Trophoblast cell (in vitro differentiated cells and primary cell): ENCODE measurements at regions not wholly inside any gene's neighbourhood (a gene's known extent, or its start where the extent isn't known, plus 50 kb on each side); places are given as distances from the start of the nearest gene placed in this dataset.
A peak's percentile ranks its signal among the peaks of the same experiment; 100 is the strongest.

Experiments used
- DNase-seq, 2 donors: peaks; one replicate each; pipeline ENCODE4 v3.0.0-alpha.2; 2016
- H2AFZ ChIP-seq: 2 replicates; pipeline ENCODE4 v1.6.1; 2013; ENCODE audit warnings: low read length, moderate library complexity, mild to moderate bottlenecking; ENCODE audit not compliant: insufficient read depth, poor library complexity
- H2AK5ac ChIP-seq: 2 replicates; pipeline ENCODE4 v1.6.1; 2013; ENCODE audit warnings: mild to moderate bottlenecking, low read length
- H2BK120ac ChIP-seq: 2 replicates; pipeline ENCODE4 v1.6.1; 2013; ENCODE audit warnings: low read length, mild to moderate bottlenecking, moderate library complexity; ENCODE audit not compliant: insufficient read depth, poor library complexity
- H2BK12ac ChIP-seq: 2 replicates; pipeline ENCODE4 v1.6.1; 2013; ENCODE audit warnings: mild to moderate bottlenecking, low read length, moderate library complexity
- H2BK5ac ChIP-seq: 2 replicates; pipeline ENCODE4 v1.6.1; 2013; ENCODE audit warnings: low read length, low read depth, moderate library complexity, mild to moderate bottlenecking; ENCODE audit not compliant: poor library complexity
- H3K14ac ChIP-seq: 2 replicates; pipeline ENCODE4 v1.6.1; 2013; ENCODE audit warnings: mild to moderate bottlenecking, low read length
- H3K18ac ChIP-seq: 2 replicates; pipeline ENCODE4 v1.6.1; 2013; ENCODE audit warnings: mild to moderate bottlenecking, low read length
- H3K23ac ChIP-seq: 2 replicates; pipeline ENCODE4 v1.6.1; 2013; ENCODE audit warnings: low read length
- H3K27ac ChIP-seq: 2 replicates; pipeline ENCODE4 v1.5.1; 2013; ENCODE audit warnings: low read depth, mild to moderate bottlenecking, inconsistent platforms, low read length, moderate library complexity
- H3K27me3 ChIP-seq: 2 replicates; pipeline ENCODE4 v1.6.1; 2013; ENCODE audit warnings: inconsistent platforms, mild to moderate bottlenecking, low read length, moderate library complexity; ENCODE audit not compliant: insufficient read depth
- H3K36me3 ChIP-seq, 2 experiments: 1 replicate in 1 of 2; 2 replicates in 1 of 2; pipeline ENCODE4 v1.6.1; 2013; ENCODE audit warnings: low read length in 2 of 2, mild to moderate bottlenecking in 2 of 2, moderate library complexity in 1 of 2; ENCODE audit not compliant: insufficient read depth in 2 of 2, control insufficient read depth in 1 of 2
- H3K4ac ChIP-seq: 2 replicates; pipeline ENCODE4 v1.6.1; 2013; ENCODE audit warnings: low read depth, mild to moderate bottlenecking, low read length, moderate library complexity
- H3K4me1 ChIP-seq, 2 experiments: 1 replicate in 1 of 2; 2 replicates in 1 of 2; pipeline ENCODE4 v1.6.1; 2013; ENCODE audit warnings: low read length in 2 of 2, mild to moderate bottlenecking in 2 of 2, moderate library complexity in 1 of 2; ENCODE audit not compliant: insufficient read depth in 2 of 2, control insufficient read depth in 1 of 2
- H3K4me2 ChIP-seq: 2 replicates; pipeline ENCODE4 v1.6.1; 2013; ENCODE audit warnings: inconsistent platforms, mild to moderate bottlenecking, low read length, moderate library complexity
- H3K4me3 ChIP-seq: 2 replicates; pipeline ENCODE4 v1.5.1; 2013; ENCODE audit warnings: mild to moderate bottlenecking, low read depth, low read length, inconsistent platforms
- H3K79me1 ChIP-seq: one replicate; pipeline ENCODE4 v1.6.1; 2013; ENCODE audit warnings: low read length
- H3K79me2 ChIP-seq: 2 replicates; pipeline ENCODE4 v1.6.1; 2013; ENCODE audit warnings: low read length, mild to moderate bottlenecking; ENCODE audit not compliant: control insufficient read depth, insufficient read depth, poor library complexity
- H3K9ac ChIP-seq: 2 replicates; pipeline ENCODE4 v1.6.1; 2013; ENCODE audit warnings: mild to moderate bottlenecking, low read length
- H3K9me3 ChIP-seq: 2 replicates; pipeline ENCODE4 v1.6.1; 2013; ENCODE audit warnings: low read depth, mild to moderate bottlenecking, control low read depth, inconsistent platforms, low read length; ENCODE audit not compliant: insufficient read depth
- H4K12ac ChIP-seq: 2 replicates; pipeline ENCODE4 v1.6.1; 2013; ENCODE audit warnings: low read depth, mild to moderate bottlenecking, low read length, moderate library complexity
- H4K8ac ChIP-seq: 2 replicates; pipeline ENCODE4 v1.6.1; 2013; ENCODE audit warnings: low read depth, mild to moderate bottlenecking, low read length, moderate library complexity
- H4K91ac ChIP-seq: one replicate; pipeline ENCODE4 v1.6.1; 2013; ENCODE audit warnings: low read depth, mild to moderate bottlenecking, low read length, moderate library complexity
- WGBS: extraction: QIAGEN DNeasy Blood & Tissue Kit; methylation state at CpG from one replicate; pipeline ENCODE4 v1.1.7; 2013; ENCODE audit warnings: missing lambda C conversion rate; ENCODE audit not compliant: insufficient read length, insufficient coverage; ENCODE audit errors: extremely low coverage; 5-methylcytosine and 5-hydroxymethylcytosine counted together

GRCh38 chr11:130602641-130603334, 154.3 kb downstream of the ADAMTS15 start:
- H3K4me3 ChIP-seq = no peak overlapping the region
- H2AK5ac ChIP-seq = no peak overlapping the region
- H4K12ac ChIP-seq = no peak overlapping the region
- no peaks in the 10 kb centered on the region for H3K27me3 ChIP-seq
- peaks cover 2% of the 10 kb centered on the region for H3K9me3 ChIP-seq
- H3K4me1 ChIP-seq = peaks cover 0 to 6% of the 10 kb centered on the region in 2 experiments
- H3K36me3 ChIP-seq = no peaks in the 10 kb centered on the region
- H2BK120ac ChIP-seq = no peak overlapping the region
- H3K4me2 ChIP-seq = no peak overlapping the region
- no peak overlapping the region for H4K91ac ChIP-seq
- H3K18ac ChIP-seq = no peak overlapping the region
- H3K79me1 ChIP-seq = no peaks in the 10 kb centered on the region
- DNase-seq = no peak
- no CpG with 5 or more reads among the region's 12 CpGs for WGBS
- no peak overlapping the region for H4K8ac ChIP-seq
- H3K27ac ChIP-seq = no peak overlapping the region
- no peak overlapping the region for H2AFZ ChIP-seq
- H3K79me2 ChIP-seq = no peaks in the 10 kb centered on the region
- no peak overlapping the region for H3K9ac ChIP-seq
- H3K23ac ChIP-seq = no peak overlapping the region
- H2BK5ac ChIP-seq = no peak overlapping the region
- H3K4ac ChIP-seq = no peak overlapping the region
- H2BK12ac ChIP-seq = no peak overlapping the region
- H3K14ac ChIP-seq = no peak overlapping the region

GRCh38 chr11:130603335-130603906, 155.0 kb downstream of the ADAMTS15 start:
- no peak overlapping the region for H2BK120ac ChIP-seq
- H2BK12ac ChIP-seq = no peak overlapping the region
- H3K9me3 ChIP-seq = peaks cover 2% of the 10 kb centered on the region
- no peak overlapping the region for H4K8ac ChIP-seq
- peaks cover 0 to 6% of the 10 kb centered on the region in 2 experiments for H3K4me1 ChIP-seq
- WGBS = no CpG with 5 or more reads among the region's 7 CpGs
- DNase-seq = peak; percentile 24 to 55
- H3K36me3 ChIP-seq = no peaks in the 10 kb centered on the region
- H3K27me3 ChIP-seq = no peaks in the 10 kb centered on the region
- H2AK5ac ChIP-seq = no peak overlapping the region
- no peak overlapping the region for H4K12ac ChIP-seq
- no peak overlapping the region for H3K4ac ChIP-seq
- H3K4me3 ChIP-seq = no peak overlapping the region
- no peaks in the 10 kb centered on the region for H3K79me2 ChIP-seq
- H3K27ac ChIP-seq = no peak overlapping the region
- H4K91ac ChIP-seq = no peak overlapping the region
- no peak overlapping the region for H3K14ac ChIP-seq
- H2BK5ac ChIP-seq = no peak overlapping the region
- H3K79me1 ChIP-seq = no peaks in the 10 kb centered on the region
- H3K9ac ChIP-seq = no peak overlapping the region
- H3K18ac ChIP-seq = no peak overlapping the region
- no peak overlapping the region for H3K4me2 ChIP-seq
- no peak overlapping the region for H2AFZ ChIP-seq
- H3K23ac ChIP-seq = no peak overlapping the region

- no peak for DNase-seq
- H3K4me2 ChIP-seq = no peak overlapping the region
- no peak overlapping the region for H4K91ac ChIP-seq
- H3K4ac ChIP-seq = no peak overlapping the region
- H3K9me3 ChIP-seq = peaks cover 2% of the 10 kb centered on the region
- no peak overlapping the region for H3K9ac ChIP-seq
- no peak overlapping the region for H4K12ac ChIP-seq
- H2AFZ ChIP-seq = no peak overlapping the region
- H3K4me1 ChIP-seq = peaks cover 0 to 6% of the 10 kb centered on the region in 2 experiments
- no peak overlapping the region for H3K4me3 ChIP-seq
- H3K27me3 ChIP-seq = no peaks in the 10 kb centered on the region
- no peak overlapping the region for H2BK120ac ChIP-seq
- no peak overlapping the region for H3K14ac ChIP-seq
- no peak overlapping the region for H2BK5ac ChIP-seq
- H3K27ac ChIP-seq = no peak overlapping the region
- no CpG with 5 or more reads among the region's 1 CpG for WGBS
- H4K8ac ChIP-seq = no peak overlapping the region
- no peak overlapping the region for H2AK5ac ChIP-seq
- no peak overlapping the region for H2BK12ac ChIP-seq
- no peaks in the 10 kb centered on the region for H3K36me3 ChIP-seq
- no peaks in the 10 kb centered on the region for H3K79me1 ChIP-seq
- H3K23ac ChIP-seq = no peak overlapping the region
- no peaks in the 10 kb centered on the region for H3K79me2 ChIP-seq
- H3K18ac ChIP-seq = no peak overlapping the region
These were observed 156.2 kb downstream of the ADAMTS15 start for GRCh38 chr11:130604606-130605005.

DNA sequence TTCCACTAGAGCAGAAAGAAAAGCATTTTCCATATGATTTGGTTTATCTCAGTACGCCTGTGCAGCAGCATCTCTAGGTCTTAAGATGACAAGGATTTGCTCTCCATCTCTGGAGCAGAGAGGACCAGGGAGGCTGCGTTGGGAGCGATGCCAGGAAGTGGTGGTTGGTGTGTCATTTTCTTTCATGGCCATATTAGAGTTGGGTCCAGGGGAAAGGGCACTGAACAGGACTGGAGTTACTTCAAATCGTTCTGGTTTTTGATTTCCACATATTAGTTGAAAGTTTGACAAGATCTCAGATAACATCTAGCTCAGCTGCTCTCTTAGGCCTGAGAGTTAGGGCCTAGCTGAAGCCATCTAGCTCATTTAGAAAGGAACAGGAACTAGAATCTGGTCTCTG, 157.7 kb downstream of the ADAMTS15 start:
- no peak for DNase-seq

More for the DNA sequence above, 157.7 kb downstream of the ADAMTS15 start:
- H2BK12ac ChIP-seq = no peak overlapping the region
- no peak overlapping the region for H4K91ac ChIP-seq
- no peak overlapping the region for H2BK5ac ChIP-seq
- no peak overlapping the region for H3K23ac ChIP-seq
- no peak overlapping the region for H3K27ac ChIP-seq
- H3K36me3 ChIP-seq = no peaks in the 10 kb centered on the region
- H3K79me2 ChIP-seq = no peaks in the 10 kb centered on the region
- no peak overlapping the region for H3K4me2 ChIP-seq
- no peak overlapping the region for H3K9ac ChIP-seq
- H4K12ac ChIP-seq = no peak overlapping the region
- no peak overlapping the region for H4K8ac ChIP-seq
- WGBS = no CpG with 5 or more reads among the region's 4 CpGs
- peaks cover 2% of the 10 kb centered on the region for H3K79me1 ChIP-seq
- no peak overlapping the region for H2AK5ac ChIP-seq
- no peak overlapping the region for H3K14ac ChIP-seq
- H3K27me3 ChIP-seq = no peaks in the 10 kb centered on the region
- no peak overlapping the region for H3K18ac ChIP-seq
- no peak overlapping the region for H2AFZ ChIP-seq
- no peak overlapping the region for H3K4ac ChIP-seq
- H3K9me3 ChIP-seq = peaks cover 2% of the 10 kb centered on the region
- H3K4me3 ChIP-seq = no peak overlapping the region
- peaks cover 0 to 6% of the 10 kb centered on the region in 2 experiments for H3K4me1 ChIP-seq
- H2BK120ac ChIP-seq = no peak overlapping the region
